AG10803 (cell line): ENCODE measurements at regions not wholly inside any gene's neighbourhood (a gene's known extent, or its start where the extent isn't known, plus 50 kb on each side); places are given as distances from the start of the nearest gene placed in this dataset.
"Not testable (repeated sequence)": the region's sequence is repeated elsewhere in the genome, so short reads cannot be mapped to it uniquely, and the experiment has no call there.

Source experiments
- DNase-seq: peaks from one replicate; pipeline ENCODE4 v3.0.0; 2010; ENCODE audit warnings: low read depth
- H3K4me3 ChIP-seq: 2 replicates; pipeline ENCODE4 v1.5.1; 2011; ENCODE audit warnings: mild to moderate bottlenecking, low read length, control low read depth
- CTCF ChIP-seq: conservative IDR thresholded peaks from 2 replicates; pipeline ENCODE4 v1.5.1; 2011; ENCODE audit warnings: mild to moderate bottlenecking, low read length, control low read depth, inconsistent platforms

DNA sequence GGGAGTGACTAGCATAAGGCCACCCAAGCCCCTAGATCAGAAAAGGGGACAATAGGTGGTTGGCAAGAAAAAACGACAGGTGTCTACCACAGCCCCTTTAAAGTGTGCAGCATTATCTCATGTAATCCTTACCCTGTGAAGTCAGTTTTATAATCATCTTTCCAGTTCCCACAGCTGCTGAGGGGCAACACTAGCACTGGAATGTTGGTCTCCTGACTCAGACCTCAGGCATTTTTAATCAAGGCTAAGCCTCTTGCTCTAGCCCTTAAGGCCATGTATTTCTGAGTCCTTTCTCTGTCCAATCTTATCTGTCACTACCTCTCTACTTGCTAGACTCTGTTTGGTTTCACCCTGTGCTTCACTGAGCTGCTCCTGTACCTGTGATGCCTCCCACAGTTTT is 171.7 kb downstream of the TLE3 start:
- DNase-seq, result peak; percentile 20
- no peak for TF ChIP-seq CTCF
- H3K4me3 ChIP-seq, result no peak overlapping the region

DNA sequence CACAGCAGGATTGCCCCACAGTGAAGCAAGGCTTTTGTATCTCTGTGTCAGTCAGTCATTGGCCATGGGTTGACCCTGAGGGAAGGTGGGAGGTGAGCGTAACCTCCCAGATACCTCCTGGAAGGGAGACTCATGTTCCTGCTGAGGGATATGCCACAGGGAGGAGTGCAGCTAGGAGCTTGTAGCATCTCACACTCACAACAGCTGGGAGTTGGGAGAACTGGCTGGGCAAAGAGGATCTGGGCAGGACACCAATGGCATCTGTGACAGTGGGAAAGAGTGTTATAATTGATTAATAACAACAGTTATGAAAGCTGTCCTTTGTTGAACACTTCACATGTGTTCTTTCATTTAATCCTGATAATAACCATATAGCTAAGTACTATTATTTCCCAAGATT is 171.0 kb downstream of the TLE3 start:
- TF ChIP-seq CTCF, result no peak
- no peak overlapping the region for H3K4me3 ChIP-seq

GRCh38 chr15:69928890-69929289 is 168.8 kb downstream of the TLE3 start:
- H3K4me3 ChIP-seq, DNase-seq: not testable (repeated sequence)

More for the DNA sequence above, 171.0 kb downstream of the TLE3 start:
- no peak for DNase-seq

GRCh38 chr15:69929905-69930630 is 167.6 kb downstream of the TLE3 start:
- TF ChIP-seq CTCF, result no peak
- DNase-seq, result no peak
- no peak overlapping the region for H3K4me3 ChIP-seq

DNA sequence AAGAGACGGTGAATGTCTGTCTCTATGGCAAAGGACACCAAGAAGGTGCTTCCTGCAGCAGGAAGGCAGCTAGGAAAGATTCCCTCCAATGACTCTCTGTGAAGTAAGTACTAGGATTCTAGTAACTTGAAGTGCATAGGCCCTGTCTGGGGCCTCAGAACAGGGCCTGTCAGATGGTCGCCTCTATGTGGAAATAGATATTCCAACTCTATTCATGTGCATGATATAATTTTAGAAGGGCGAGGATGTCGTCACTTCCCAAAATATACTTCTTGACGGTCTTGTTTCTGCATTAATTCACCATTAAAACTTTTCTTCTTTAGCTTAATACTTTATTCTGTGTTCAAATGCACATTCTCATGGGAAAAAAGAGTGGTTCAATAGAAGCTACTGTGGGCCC is 167.0 kb downstream of the TLE3 start:
- no peak for DNase-seq
- no peak for TF ChIP-seq CTCF
- H3K4me3 ChIP-seq, result no peak overlapping the region

- TF ChIP-seq CTCF, result no peak
- no peak overlapping the region for H3K4me3 ChIP-seq
- no peak for DNase-seq
Measured at GRCh38 chr15:69931156-69931555, 166.6 kb downstream of the TLE3 start.

- no peak for DNase-seq
Measured at GRCh38 chr15:69934607-69935006, 163.1 kb downstream of the TLE3 start.

More at GRCh38 chr15:69934607-69935006, 163.1 kb downstream of the TLE3 start:
- TF ChIP-seq CTCF, result no peak
- H3K4me3 ChIP-seq, result no peak overlapping the region
